GM18867 (cell line): ENCODE measurements at regions not wholly inside any gene's neighbourhood (a gene's known extent, or its start where the extent isn't known, plus 50 kb on each side); places are given as distances from the start of the nearest gene placed in this dataset.
"Not testable (repeated sequence)": the region's sequence is repeated elsewhere in the genome, so short reads cannot be mapped to it uniquely, and the experiment has no call there.

Experiments
- ATAC-seq: cut with Tn5 transposase; IDR thresholded peaks from one replicate; pipeline ENCODE4 v1.9.1; 2021; ENCODE audit warnings: mild to moderate bottlenecking, moderate library complexity; ENCODE audit not compliant: unreplicated experiment

DNA sequence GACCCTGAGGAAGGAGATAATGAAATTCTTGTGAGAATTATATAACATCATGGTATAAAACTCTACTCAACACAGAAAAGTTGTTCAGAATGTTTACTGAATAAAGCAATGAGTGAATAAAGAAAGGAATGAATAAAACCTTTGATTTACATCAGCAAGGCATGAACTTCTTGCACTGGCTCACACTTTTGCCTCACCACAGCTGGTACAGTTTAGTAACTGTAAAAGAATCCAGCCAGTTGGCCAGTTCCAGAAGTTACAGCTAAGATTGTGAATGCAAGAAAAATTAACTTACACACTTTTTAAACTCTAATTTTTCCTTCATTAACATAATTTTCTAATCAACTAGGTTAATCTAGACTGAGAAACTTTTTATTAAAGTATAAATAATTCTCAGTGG, 490.9 kb downstream of the NFIB start:
- ATAC-seq, result no peak

DNA sequence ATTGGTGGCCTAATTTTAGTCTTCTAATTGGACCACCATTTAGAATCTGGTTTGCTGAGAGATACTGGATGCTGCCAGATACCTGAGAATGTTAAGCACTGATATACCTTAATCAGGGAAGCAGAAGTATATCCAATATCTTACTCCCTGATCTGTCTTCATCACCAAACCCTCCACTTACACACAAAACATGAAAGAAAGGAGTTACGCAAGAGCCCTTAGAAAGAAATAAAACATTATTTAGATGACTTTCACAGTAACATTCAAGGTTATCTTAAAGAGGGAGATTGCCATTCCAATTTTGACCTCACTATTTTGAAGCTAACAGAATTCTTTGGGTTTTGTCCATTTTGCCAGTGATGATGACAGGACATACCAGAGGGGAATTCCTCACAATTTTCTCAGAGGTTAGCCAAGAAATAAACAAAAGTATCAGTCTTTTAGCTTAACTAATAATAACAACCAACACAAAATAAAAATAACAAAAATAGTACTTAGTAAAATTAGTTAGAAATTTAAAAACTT, 496.1 kb downstream of the NFIB start:
- ATAC-seq, result no peak

DNA sequence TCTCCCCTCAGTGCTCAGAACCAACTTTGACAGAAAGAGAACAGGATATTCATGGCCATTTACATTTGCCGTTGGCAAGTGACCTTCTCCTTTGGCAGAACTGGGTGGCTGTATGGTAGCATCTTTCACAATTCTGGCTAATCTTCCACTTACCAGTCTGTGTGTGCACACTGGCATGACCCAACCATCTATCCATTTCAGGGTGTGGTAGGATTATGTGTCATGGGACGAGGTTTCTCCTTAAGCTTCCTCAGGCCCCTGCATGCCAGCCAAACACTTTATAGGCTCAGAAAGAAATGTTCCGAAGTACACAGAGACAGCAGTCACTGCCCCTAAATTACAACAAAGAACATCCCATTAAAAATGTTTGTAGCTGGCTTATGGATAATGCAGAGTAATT, 497.1 kb downstream of the NFIB start:
- ATAC-seq, result no peak

DNA sequence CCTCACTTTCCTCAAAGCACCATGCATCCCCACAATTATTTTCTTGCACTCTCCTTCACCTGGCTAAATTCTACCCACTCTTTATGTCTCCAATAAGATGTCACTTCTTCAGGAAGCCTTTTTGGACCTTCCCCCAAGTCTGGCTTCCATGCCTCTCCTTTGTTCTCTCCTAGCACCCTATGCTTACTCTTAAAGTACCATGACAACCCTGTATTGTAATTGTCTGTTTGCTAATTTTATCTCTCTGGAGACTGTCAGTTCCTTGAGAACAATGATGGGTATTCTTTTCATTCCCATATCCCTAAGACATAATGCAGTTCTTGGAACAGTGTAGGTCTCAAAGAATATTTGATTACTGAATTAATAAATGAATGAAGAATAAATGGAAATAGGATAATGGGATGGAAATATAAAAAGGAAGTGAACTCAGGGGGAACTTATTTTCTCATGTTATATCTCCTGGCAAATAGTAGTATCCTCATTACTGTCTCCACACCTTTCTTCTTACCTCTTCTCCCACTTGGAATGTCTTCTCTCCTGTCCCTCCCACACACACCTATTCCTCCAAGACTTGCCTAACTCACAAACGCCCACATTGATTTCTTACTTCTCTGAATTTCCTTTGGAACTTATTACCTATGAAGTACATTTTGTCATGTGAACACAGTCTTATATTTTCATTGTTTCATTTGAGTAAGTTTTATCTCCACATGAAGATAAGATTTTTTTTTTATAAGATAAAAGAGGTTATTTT, 499.1 kb downstream of the NFIB start:
- ATAC-seq, result no peak

GRCh38 chr9:13811876-13812275, 502.1 kb downstream of the NFIB start:
- no peak for ATAC-seq

- ATAC-seq, result no peak
These were observed 503.4 kb downstream of the NFIB start for GRCh38 chr9:13810510-13810909.

GRCh38 chr9:13809401-13809800, 504.5 kb downstream of the NFIB start:
- ATAC-seq, result no peak

DNA sequence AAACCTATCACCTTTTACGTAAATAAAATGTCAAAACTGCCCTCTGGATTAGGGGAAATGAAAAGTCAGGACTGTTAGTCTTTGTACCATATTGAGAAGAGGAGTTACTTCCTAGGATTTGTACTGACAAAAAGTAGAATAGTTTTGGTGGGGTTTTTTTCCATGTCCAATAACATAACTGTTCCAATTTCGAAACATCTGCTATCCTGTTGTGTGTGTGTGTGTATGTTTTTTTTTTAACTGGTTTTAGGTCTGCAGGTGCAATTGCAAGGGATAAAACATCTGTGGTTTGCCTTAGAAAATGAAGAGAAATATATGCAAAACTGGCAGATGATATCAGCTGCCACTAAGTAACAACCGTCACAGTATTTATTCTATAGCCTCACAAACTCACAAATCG, 506.8 kb downstream of the NFIB start:
- ATAC-seq, result no peak

GRCh38 chr9:13806714-13807113, 507.2 kb downstream of the NFIB start:
- no peak for ATAC-seq

- no peak for ATAC-seq
These were observed 508.4 kb downstream of the NFIB start for GRCh38 chr9:13805546-13805945.

- ATAC-seq, result no peak
These were observed 509.4 kb downstream of the NFIB start for GRCh38 chr9:13804532-13804931.

DNA sequence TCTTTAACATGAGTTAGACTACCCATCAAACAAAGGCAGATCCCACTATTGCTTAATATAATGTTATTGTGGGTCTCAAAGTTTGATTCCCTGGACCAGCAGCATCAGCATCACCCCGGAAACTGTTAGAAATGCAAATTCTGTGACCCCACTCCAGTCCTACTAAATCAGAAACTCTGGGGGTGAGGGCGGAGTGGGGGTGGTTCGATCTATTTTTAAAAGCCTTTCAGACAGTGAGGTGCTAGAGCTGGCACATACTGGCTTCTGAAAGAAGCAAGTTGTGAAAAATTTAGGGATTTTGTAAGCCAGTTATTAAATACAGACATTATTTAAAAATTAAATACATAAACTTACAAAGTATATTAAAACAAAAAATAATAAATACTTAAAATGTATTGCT, 513.2 kb downstream of the NFIB start:
- no peak for ATAC-seq

DNA sequence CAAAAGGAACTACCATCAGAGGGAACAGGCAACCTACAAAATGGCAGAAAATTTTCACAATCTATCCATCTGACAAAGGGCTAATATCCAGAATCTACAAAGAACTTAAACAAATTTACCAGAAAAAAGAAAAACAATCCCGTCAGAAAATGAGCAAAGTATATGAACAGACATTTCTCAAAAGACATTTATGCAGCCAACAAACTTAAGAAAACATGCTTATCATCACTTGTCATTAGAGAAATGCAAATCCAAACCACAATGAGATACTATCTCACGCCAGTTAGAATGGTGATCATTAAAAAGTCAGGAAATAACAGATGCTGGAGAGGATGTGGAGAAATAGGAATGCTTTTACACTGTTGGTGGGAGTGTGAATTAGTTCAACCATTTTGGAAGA, 516.2 kb downstream of the NFIB start:
- not testable (repeated sequence) for ATAC-seq

GRCh38 chr9:13791816-13792215, 512.3 kb upstream of the MPDZ start:
- no peak for ATAC-seq

DNA sequence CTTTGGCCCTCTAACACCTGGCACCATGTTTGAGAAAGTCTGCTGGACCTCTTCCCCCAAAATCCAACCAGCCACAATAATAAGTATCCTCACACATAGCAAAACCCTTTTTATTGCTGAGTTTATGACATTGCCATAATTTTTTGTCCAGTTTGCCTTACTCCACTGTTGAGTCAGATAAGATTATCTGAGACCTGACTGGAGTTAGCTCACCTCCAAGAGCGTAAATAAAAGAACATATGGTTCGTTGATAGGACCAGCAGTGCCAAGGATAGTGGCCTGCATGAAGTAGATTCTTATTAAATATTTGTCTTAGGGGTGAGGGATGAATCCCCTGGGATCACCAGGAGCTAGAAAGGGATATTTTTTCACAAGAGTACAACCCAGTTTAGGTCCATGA, 510.6 kb upstream of the MPDZ start:
- no peak for ATAC-seq

- ATAC-seq, result no peak
These were observed 507.8 kb upstream of the MPDZ start for GRCh38 chr9:13787234-13787833.

GRCh38 chr9:13786711-13787110, 507.2 kb upstream of the MPDZ start:
- ATAC-seq, result no peak

GRCh38 chr9:13786131-13786530, 506.6 kb upstream of the MPDZ start:
- ATAC-seq, result no peak

DNA sequence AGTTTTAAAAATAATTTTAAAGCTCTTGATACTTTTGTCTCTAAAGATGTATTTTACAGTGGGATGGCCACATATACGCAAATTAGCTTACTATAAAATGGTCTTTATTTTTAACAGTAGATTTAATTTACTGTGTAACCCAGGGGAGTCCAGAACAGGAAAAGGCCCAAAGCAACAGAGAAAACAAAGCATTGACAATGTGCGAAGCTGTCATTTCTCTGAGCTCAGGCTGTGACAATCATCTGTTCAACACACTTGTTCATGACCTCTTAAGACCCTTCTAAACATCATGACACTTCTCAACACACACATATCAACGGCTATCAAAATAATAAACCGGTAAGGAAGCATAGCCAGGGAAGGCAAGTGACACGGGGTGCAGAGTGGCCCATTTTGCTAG, 499.6 kb upstream of the MPDZ start:
- ATAC-seq, result no peak

- ATAC-seq, result no peak
These were observed 499.1 kb upstream of the MPDZ start for GRCh38 chr9:13778631-13779030.

GRCh38 chr9:13770956-13771355, 491.5 kb upstream of the MPDZ start:
- ATAC-seq, result no peak

DNA sequence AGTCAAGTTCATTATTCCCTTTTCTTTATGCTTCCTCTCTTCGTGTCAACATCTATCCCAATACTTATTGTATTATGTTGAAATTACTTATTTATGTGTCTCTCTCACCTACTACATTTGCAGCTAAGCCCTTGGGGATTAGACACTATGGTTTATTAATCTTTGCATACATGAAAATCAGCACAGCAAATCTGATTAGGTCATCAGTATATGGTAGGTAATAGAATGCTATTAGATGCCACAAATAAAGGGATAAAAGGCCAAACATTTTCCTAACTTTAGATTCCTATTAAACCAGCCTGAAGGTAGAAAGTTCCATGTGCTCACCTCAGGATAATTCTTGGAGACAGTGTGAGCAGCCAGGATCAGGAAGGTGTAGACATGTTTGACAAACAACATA, 490.1 kb upstream of the MPDZ start:
- ATAC-seq, result no peak

- ATAC-seq, result no peak
These were observed 489.5 kb upstream of the MPDZ start for GRCh38 chr9:13769006-13769405.
